Trophoblast cell (in vitro differentiated cells and primary cell): ENCODE measurements at regions not wholly inside any gene's neighbourhood (a gene's known extent, or its start where the extent isn't known, plus 50 kb on each side); places are given as distances from the start of the nearest gene placed in this dataset.

Experiments used
- DNase-seq, 2 donors: peaks; one replicate each; pipeline ENCODE4 v3.0.0-alpha.2; 2016
- H2AFZ ChIP-seq: 2 replicates; pipeline ENCODE4 v1.6.1; 2013; ENCODE audit warnings: low read length, moderate library complexity, mild to moderate bottlenecking; ENCODE audit not compliant: insufficient read depth, poor library complexity
- H2AK5ac ChIP-seq: 2 replicates; pipeline ENCODE4 v1.6.1; 2013; ENCODE audit warnings: mild to moderate bottlenecking, low read length
- H2BK120ac ChIP-seq: 2 replicates; pipeline ENCODE4 v1.6.1; 2013; ENCODE audit warnings: low read length, mild to moderate bottlenecking, moderate library complexity; ENCODE audit not compliant: insufficient read depth, poor library complexity
- H2BK12ac ChIP-seq: 2 replicates; pipeline ENCODE4 v1.6.1; 2013; ENCODE audit warnings: mild to moderate bottlenecking, low read length, moderate library complexity
- H2BK5ac ChIP-seq: 2 replicates; pipeline ENCODE4 v1.6.1; 2013; ENCODE audit warnings: low read length, low read depth, moderate library complexity, mild to moderate bottlenecking; ENCODE audit not compliant: poor library complexity
- H3K14ac ChIP-seq: 2 replicates; pipeline ENCODE4 v1.6.1; 2013; ENCODE audit warnings: mild to moderate bottlenecking, low read length
- H3K18ac ChIP-seq: 2 replicates; pipeline ENCODE4 v1.6.1; 2013; ENCODE audit warnings: mild to moderate bottlenecking, low read length
- H3K23ac ChIP-seq: 2 replicates; pipeline ENCODE4 v1.6.1; 2013; ENCODE audit warnings: low read length
- H3K27ac ChIP-seq: 2 replicates; pipeline ENCODE4 v1.5.1; 2013; ENCODE audit warnings: low read depth, mild to moderate bottlenecking, inconsistent platforms, low read length, moderate library complexity
- H3K27me3 ChIP-seq: 2 replicates; pipeline ENCODE4 v1.6.1; 2013; ENCODE audit warnings: inconsistent platforms, mild to moderate bottlenecking, low read length, moderate library complexity; ENCODE audit not compliant: insufficient read depth
- H3K36me3 ChIP-seq, 2 experiments: 1 replicate in 1 of 2; 2 replicates in 1 of 2; pipeline ENCODE4 v1.6.1; 2013; ENCODE audit warnings: low read length in 2 of 2, mild to moderate bottlenecking in 2 of 2, moderate library complexity in 1 of 2; ENCODE audit not compliant: insufficient read depth in 2 of 2, control insufficient read depth in 1 of 2
- H3K4ac ChIP-seq: 2 replicates; pipeline ENCODE4 v1.6.1; 2013; ENCODE audit warnings: low read depth, mild to moderate bottlenecking, low read length, moderate library complexity
- H3K4me1 ChIP-seq, 2 experiments: 1 replicate in 1 of 2; 2 replicates in 1 of 2; pipeline ENCODE4 v1.6.1; 2013; ENCODE audit warnings: low read length in 2 of 2, mild to moderate bottlenecking in 2 of 2, moderate library complexity in 1 of 2; ENCODE audit not compliant: insufficient read depth in 2 of 2, control insufficient read depth in 1 of 2
- H3K4me2 ChIP-seq: 2 replicates; pipeline ENCODE4 v1.6.1; 2013; ENCODE audit warnings: inconsistent platforms, mild to moderate bottlenecking, low read length, moderate library complexity
- H3K4me3 ChIP-seq: 2 replicates; pipeline ENCODE4 v1.5.1; 2013; ENCODE audit warnings: mild to moderate bottlenecking, low read depth, low read length, inconsistent platforms
- H3K79me1 ChIP-seq: one replicate; pipeline ENCODE4 v1.6.1; 2013; ENCODE audit warnings: low read length
- H3K79me2 ChIP-seq: 2 replicates; pipeline ENCODE4 v1.6.1; 2013; ENCODE audit warnings: low read length, mild to moderate bottlenecking; ENCODE audit not compliant: control insufficient read depth, insufficient read depth, poor library complexity
- H3K9ac ChIP-seq: 2 replicates; pipeline ENCODE4 v1.6.1; 2013; ENCODE audit warnings: mild to moderate bottlenecking, low read length
- H3K9me3 ChIP-seq: 2 replicates; pipeline ENCODE4 v1.6.1; 2013; ENCODE audit warnings: low read depth, mild to moderate bottlenecking, control low read depth, inconsistent platforms, low read length; ENCODE audit not compliant: insufficient read depth
- H4K12ac ChIP-seq: 2 replicates; pipeline ENCODE4 v1.6.1; 2013; ENCODE audit warnings: low read depth, mild to moderate bottlenecking, low read length, moderate library complexity
- H4K8ac ChIP-seq: 2 replicates; pipeline ENCODE4 v1.6.1; 2013; ENCODE audit warnings: low read depth, mild to moderate bottlenecking, low read length, moderate library complexity
- H4K91ac ChIP-seq: one replicate; pipeline ENCODE4 v1.6.1; 2013; ENCODE audit warnings: low read depth, mild to moderate bottlenecking, low read length, moderate library complexity
- whole genome bisulfite sequencing: extraction: QIAGEN DNeasy Blood & Tissue Kit; methylation state at CpG from one replicate; pipeline ENCODE4 v1.1.7; 2013; ENCODE audit warnings: missing lambda C conversion rate; ENCODE audit not compliant: insufficient read length, insufficient coverage; ENCODE audit errors: extremely low coverage; 5-methylcytosine and 5-hydroxymethylcytosine counted together

GRCh38 chr4:36638273-36638811 is 356.9 kb downstream of the DTHD1 start:
- Histone ChIP-seq H2BK5ac (no peak overlapping the region), H2BK120ac (no peak overlapping the region), H3K9me3 (no peaks in the 10 kb centered on the region), H2AK5ac (no peak overlapping the region), H3K4me3 (no peak overlapping the region), H3K79me1 (no peaks in the 10 kb centered on the region), H3K23ac (no peak overlapping the region), H3K27me3 (no peaks in the 10 kb centered on the region), H3K79me2 (no peaks in the 10 kb centered on the region), H3K36me3 (no peaks in the 10 kb centered on the region), H3K9ac (no peak overlapping the region), H4K8ac (no peak overlapping the region), H3K18ac (no peak overlapping the region), H3K4me2 (no peak overlapping the region), H2AFZ (no peak overlapping the region), H4K91ac (no peak overlapping the region), H2BK12ac (no peak overlapping the region), H3K27ac (no peak overlapping the region), H3K4ac (no peak overlapping the region), H3K4me1 (no peaks in the 10 kb centered on the region), H4K12ac (no peak overlapping the region), H3K14ac (no peak overlapping the region)
- WGBS, result no CpG with 5 or more reads among the region's 3 CpGs
- no peak for DNase-seq

- Histone ChIP-seq H4K8ac (no peak overlapping the region), H3K36me3 (no peaks in the 10 kb centered on the region), H3K4me2 (no peak overlapping the region), H3K18ac (no peak overlapping the region), H3K23ac (no peak overlapping the region), H4K91ac (no peak overlapping the region), H2BK120ac (no peak overlapping the region), H3K4me1 (no peaks in the 10 kb centered on the region), H4K12ac (no peak overlapping the region), H3K9ac (no peak overlapping the region), H2AK5ac (no peak overlapping the region), H3K79me1 (no peaks in the 10 kb centered on the region), H3K27ac (no peak overlapping the region), H2BK12ac (no peak overlapping the region), H3K27me3 (no peaks in the 10 kb centered on the region), H3K4me3 (no peak overlapping the region), H3K4ac (no peak overlapping the region), H3K14ac (no peak overlapping the region), H2BK5ac (no peak overlapping the region), H3K79me2 (no peaks in the 10 kb centered on the region), H3K9me3 (no peaks in the 10 kb centered on the region), H2AFZ (no peak overlapping the region)
- no peak for DNase-seq
- no CpG with 5 or more reads among the region's 2 CpGs for WGBS
Measured at GRCh38 chr4:36640876-36641275, 359.5 kb downstream of the DTHD1 start.

- Histone ChIP-seq H4K12ac (no peak overlapping the region), H3K27me3 (no peaks in the 10 kb centered on the region), H2AFZ (no peak overlapping the region), H3K14ac (no peak overlapping the region), H2BK5ac (no peak overlapping the region), H4K91ac (no peak overlapping the region), H3K79me2 (no peaks in the 10 kb centered on the region), H3K4me1 (no peaks in the 10 kb centered on the region), H3K9me3 (no peaks in the 10 kb centered on the region), H3K18ac (no peak overlapping the region), H4K8ac (no peak overlapping the region), H2BK12ac (no peak overlapping the region), H3K9ac (no peak overlapping the region), H3K36me3 (no peaks in the 10 kb centered on the region), H2BK120ac (no peak overlapping the region), H3K4me2 (no peak overlapping the region), H3K4me3 (no peak overlapping the region), H3K23ac (no peak overlapping the region), H3K4ac (no peak overlapping the region), H3K79me1 (no peaks in the 10 kb centered on the region), H2AK5ac (no peak overlapping the region), H3K27ac (no peak overlapping the region)
- no CpG with 5 or more reads among the region's 3 CpGs for WGBS
- no peak for DNase-seq
Measured at GRCh38 chr4:36651253-36651652, 369.8 kb downstream of the DTHD1 start.

GRCh38 chr4:36652857-36653256 is 371.4 kb downstream of the DTHD1 start:
- Histone ChIP-seq H4K12ac (no peak overlapping the region), H4K91ac (no peak overlapping the region), H3K4me2 (no peak overlapping the region), H3K9me3 (no peaks in the 10 kb centered on the region), H3K4me3 (no peak overlapping the region), H3K9ac (no peak overlapping the region), H2AFZ (no peak overlapping the region), H3K27ac (no peak overlapping the region), H2AK5ac (no peak overlapping the region), H2BK12ac (no peak overlapping the region), H3K18ac (no peak overlapping the region), H4K8ac (no peak overlapping the region), H2BK5ac (no peak overlapping the region), H3K79me1 (no peaks in the 10 kb centered on the region), H3K36me3 (no peaks in the 10 kb centered on the region), H3K4me1 (no peaks in the 10 kb centered on the region), H3K79me2 (no peaks in the 10 kb centered on the region), H2BK120ac (no peak overlapping the region), H3K4ac (no peak overlapping the region), H3K27me3 (no peaks in the 10 kb centered on the region), H3K14ac (no peak overlapping the region), H3K23ac (no peak overlapping the region)
- WGBS, result no CpG with 5 or more reads among the region's 1 CpG
- no peak for DNase-seq
